ENCODE measurements at regions not wholly inside any gene's neighbourhood (a gene's known extent, or its start where the extent isn't known, plus 50 kb on each side); places are given as distances from the start of the nearest gene placed in this dataset.

DNA sequence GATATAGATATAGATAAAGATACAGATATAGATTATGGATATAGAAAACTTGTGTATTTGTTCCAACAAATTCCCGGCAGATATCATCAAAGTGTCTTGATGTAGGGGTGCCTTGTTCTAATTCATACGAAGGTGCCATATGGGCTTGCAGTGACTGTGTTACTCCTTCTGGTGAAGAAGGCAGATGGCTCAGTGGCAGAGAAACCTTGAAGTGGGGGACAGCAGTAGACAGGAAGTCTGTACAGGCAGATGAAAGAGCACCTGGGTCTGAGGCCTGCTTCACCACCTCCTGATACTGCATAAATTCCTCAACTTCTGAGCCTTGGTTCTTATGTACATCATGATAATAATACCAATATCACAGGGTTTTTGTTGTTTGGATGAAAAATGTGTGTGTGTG lies 179.5 kb upstream of the GATB start:
- Histone ChIP-seq H2AFZ (ENCODE audit: low read depth) (no peak overlapping the region), H4K20me1 (ENCODE audit: insufficient read depth) (no peaks in the 10 kb centered on the region), H3K4me3 (IDR thresholded peaks at IDR 0.05; ENCODE audit: insufficient read depth, low read depth, low read length) (no peak overlapping the region), H3K9ac (no peak overlapping the region), H3K36me3 (ENCODE audit: insufficient read depth) (no peaks in the 10 kb centered on the region), H3K79me2 (ENCODE audit: insufficient read depth, low read depth) (no peaks in the 10 kb centered on the region), H3K27me3 (ENCODE audit: insufficient read depth, low read depth) (no peaks in the 10 kb centered on the region), H3K4me2 (no peak overlapping the region), H3K27ac (no peak overlapping the region), H3K4me1 (ENCODE audit: low read depth, poor library complexity, severe bottlenecking) (no peaks in the 10 kb centered on the region)
- TF ChIP-seq, protein P1, sequence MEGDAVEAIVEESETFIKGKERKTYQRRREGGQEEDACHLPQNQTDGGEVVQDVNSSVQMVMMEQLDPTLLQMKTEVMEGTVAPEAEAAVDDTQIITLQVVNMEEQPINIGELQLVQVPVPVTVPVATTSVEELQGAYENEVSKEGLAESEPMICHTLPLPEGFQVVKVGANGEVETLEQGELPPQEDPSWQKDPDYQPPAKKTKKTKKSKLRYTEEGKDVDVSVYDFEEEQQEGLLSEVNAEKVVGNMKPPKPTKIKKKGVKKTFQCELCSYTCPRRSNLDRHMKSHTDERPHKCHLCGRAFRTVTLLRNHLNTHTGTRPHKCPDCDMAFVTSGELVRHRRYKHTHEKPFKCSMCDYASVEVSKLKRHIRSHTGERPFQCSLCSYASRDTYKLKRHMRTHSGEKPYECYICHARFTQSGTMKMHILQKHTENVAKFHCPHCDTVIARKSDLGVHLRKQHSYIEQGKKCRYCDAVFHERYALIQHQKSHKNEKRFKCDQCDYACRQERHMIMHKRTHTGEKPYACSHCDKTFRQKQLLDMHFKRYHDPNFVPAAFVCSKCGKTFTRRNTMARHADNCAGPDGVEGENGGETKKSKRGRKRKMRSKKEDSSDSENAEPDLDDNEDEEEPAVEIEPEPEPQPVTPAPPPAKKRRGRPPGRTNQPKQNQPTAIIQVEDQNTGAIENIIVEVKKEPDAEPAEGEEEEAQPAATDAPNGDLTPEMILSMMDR (conservative IDR thresholded peaks at IDR 0.05; ENCODE audit: low read depth, low read length), result no peak

DNA sequence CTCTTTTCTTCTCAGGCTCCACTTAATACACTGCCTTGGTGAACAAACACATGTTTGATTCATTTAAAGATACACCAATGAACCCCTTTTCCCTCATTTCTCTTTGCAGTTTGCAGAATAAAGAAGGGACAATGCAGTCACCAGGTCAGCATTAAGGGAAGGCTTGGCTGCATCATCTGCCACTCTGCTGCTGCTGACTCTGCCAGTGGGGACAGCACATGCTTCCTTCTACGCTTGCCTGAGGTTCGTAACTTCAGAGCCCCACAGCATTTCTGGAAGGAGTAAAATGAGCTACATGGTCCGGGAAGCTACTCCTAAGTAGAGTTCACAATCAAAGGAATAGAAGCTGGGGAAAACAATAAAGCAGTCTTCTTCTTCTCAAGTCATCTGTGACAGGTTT lies 178.9 kb upstream of the GATB start:
- no peaks in the 10 kb centered on the region for H3K4me1 ChIP-seq (ENCODE audit: low read depth, poor library complexity, severe bottlenecking)
- H3K4me2 ChIP-seq, result no peak overlapping the region
- TF ChIP-seq, protein P1 (conservative IDR thresholded peaks at IDR 0.05; ENCODE audit: low read depth, low read length), result no peak
- no peak overlapping the region for H3K4me3 ChIP-seq (IDR thresholded peaks at IDR 0.05; ENCODE audit: insufficient read depth, low read depth, low read length)
- H3K79me2 ChIP-seq (ENCODE audit: insufficient read depth, low read depth), result no peaks in the 10 kb centered on the region
- H3K9ac ChIP-seq, result no peak overlapping the region
- H3K27ac ChIP-seq, result no peak overlapping the region
- H3K36me3 ChIP-seq (ENCODE audit: insufficient read depth), result no peaks in the 10 kb centered on the region
- no peak overlapping the region for H2AFZ ChIP-seq (ENCODE audit: low read depth)
- H4K20me1 ChIP-seq (ENCODE audit: insufficient read depth), result no peaks in the 10 kb centered on the region
- H3K27me3 ChIP-seq (ENCODE audit: insufficient read depth, low read depth), result no peaks in the 10 kb centered on the region

DNA sequence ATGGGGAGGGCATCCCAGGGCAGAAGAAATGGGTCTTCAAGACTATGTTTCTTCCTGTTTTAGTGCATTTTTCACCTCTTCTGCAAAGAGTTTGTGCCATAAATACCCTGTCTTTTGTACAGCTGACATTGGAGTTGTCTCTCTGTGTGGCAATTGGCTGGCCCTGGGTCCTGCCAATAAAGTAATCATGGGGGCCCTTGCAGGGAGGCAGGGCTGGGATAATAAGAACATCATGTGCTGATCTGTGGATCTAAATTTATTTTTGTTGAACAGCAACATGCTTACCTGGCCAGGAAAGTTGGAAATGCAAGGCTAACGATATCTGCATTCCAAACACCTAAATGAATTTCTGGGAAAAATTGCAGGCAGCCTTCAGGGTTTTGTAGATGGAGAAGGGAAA lies 174.6 kb upstream of the GATB start:
- Histone ChIP-seq H3K4me3 (IDR thresholded peaks at IDR 0.05; ENCODE audit: insufficient read depth, low read depth, low read length) (no peak overlapping the region), H3K9ac (no peak overlapping the region), H3K36me3 (ENCODE audit: insufficient read depth) (no peaks in the 10 kb centered on the region), H3K79me2 (ENCODE audit: insufficient read depth, low read depth) (no peaks in the 10 kb centered on the region), H4K20me1 (ENCODE audit: insufficient read depth) (no peaks in the 10 kb centered on the region), H3K27me3 (ENCODE audit: insufficient read depth, low read depth) (no peaks in the 10 kb centered on the region), H3K27ac (no peak overlapping the region), H2AFZ (ENCODE audit: low read depth) (no peak overlapping the region), H3K4me2 (no peak overlapping the region), H3K4me1 (ENCODE audit: low read depth, poor library complexity, severe bottlenecking) (no peaks in the 10 kb centered on the region)
- TF ChIP-seq, protein P1 (conservative IDR thresholded peaks at IDR 0.05; ENCODE audit: low read depth, low read length), result no peak

DNA sequence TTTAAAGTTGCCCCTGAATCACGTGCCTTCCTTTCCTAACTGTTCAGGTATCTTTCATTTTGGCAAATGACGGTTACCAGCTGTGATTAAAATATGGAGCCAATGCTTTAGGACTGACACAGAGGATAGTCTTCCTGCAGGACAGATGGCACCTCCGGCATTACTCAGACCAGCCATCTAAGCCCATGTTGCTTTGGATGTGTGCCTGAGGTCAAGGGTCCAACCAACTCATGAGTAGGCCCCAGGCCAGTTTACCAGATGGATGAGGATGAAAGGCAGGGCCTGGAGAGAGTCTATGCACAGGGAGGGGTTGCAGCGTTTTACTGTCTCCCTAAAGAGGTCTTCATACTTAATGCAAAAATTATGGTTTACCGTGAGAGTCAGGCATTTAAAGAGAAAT lies 174.0 kb upstream of the GATB start:
- TF ChIP-seq, protein P1 (conservative IDR thresholded peaks at IDR 0.05; ENCODE audit: low read depth, low read length), result no peak
- H3K4me1 ChIP-seq (ENCODE audit: low read depth, poor library complexity, severe bottlenecking), result no peaks in the 10 kb centered on the region
- no peak overlapping the region for H3K4me3 ChIP-seq (IDR thresholded peaks at IDR 0.05; ENCODE audit: insufficient read depth, low read depth, low read length)
- H3K36me3 ChIP-seq (ENCODE audit: insufficient read depth), result no peaks in the 10 kb centered on the region
- no peak overlapping the region for H2AFZ ChIP-seq (ENCODE audit: low read depth)
- H3K27me3 ChIP-seq (ENCODE audit: insufficient read depth, low read depth), result no peaks in the 10 kb centered on the region
- H4K20me1 ChIP-seq (ENCODE audit: insufficient read depth), result no peaks in the 10 kb centered on the region
- no peaks in the 10 kb centered on the region for H3K79me2 ChIP-seq (ENCODE audit: insufficient read depth, low read depth)
- no peak overlapping the region for H3K27ac ChIP-seq
- H3K4me2 ChIP-seq, result no peak overlapping the region
- H3K9ac ChIP-seq, result no peak overlapping the region
